MM.1S (cell line): ENCODE measurements at regions not wholly inside any gene's neighbourhood (a gene's known extent, or its start where the extent isn't known, plus 50 kb on each side); places are given as distances from the start of the nearest gene placed in this dataset.

ENCODE experiments used
- EZH2 ChIP-seq: fragments of 300-600 bp; sonication (generic); optimal IDR thresholded peaks from 2 replicates; pipeline ENCODE3; 2017; ENCODE audit warnings: low read depth, mild to moderate bottlenecking, antibody characterized with exemption, low read length, mixed read lengths
- EZH2phosphoT487 ChIP-seq: fragments of 300-600 bp; sonication (generic); IDR thresholded peaks from 2 replicates; pipeline ENCODE4 v1.6.1; 2018; ENCODE audit warnings: antibody characterized with exemption, low read length
- TF ChIP-seq, protein P1 (sequence below): fragments of 300-600 bp; sonication (generic); IDR thresholded peaks from 2 replicates; pipeline ENCODE4 v1.5.1; 2016; ENCODE audit warnings: antibody characterized with exemption, low read length, mixed read lengths

DNA sequence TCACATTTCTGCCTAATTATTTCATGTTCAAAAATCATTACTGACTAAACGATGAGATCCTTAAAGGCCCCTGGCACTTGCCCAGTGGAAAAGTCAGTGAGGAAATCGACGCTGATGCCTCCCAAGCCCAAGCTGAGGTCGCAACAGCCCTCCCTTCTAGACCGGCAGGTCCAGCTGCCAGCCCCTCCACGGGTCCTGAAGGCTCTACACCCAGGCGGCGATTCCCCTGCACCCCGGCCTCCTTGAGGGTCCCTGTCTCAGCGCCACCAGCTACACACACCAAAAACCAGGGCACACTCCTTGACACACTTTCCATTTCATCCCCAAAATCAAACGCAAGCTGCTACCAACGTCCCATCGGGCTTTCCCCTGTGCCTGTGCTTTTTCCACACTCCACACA is 200.1 kb upstream of the RNF32 start:
- TF ChIP-seq EZH2 (no peak), EZH2phosphoT487 (no peak)
- TF ChIP-seq, protein P1, sequence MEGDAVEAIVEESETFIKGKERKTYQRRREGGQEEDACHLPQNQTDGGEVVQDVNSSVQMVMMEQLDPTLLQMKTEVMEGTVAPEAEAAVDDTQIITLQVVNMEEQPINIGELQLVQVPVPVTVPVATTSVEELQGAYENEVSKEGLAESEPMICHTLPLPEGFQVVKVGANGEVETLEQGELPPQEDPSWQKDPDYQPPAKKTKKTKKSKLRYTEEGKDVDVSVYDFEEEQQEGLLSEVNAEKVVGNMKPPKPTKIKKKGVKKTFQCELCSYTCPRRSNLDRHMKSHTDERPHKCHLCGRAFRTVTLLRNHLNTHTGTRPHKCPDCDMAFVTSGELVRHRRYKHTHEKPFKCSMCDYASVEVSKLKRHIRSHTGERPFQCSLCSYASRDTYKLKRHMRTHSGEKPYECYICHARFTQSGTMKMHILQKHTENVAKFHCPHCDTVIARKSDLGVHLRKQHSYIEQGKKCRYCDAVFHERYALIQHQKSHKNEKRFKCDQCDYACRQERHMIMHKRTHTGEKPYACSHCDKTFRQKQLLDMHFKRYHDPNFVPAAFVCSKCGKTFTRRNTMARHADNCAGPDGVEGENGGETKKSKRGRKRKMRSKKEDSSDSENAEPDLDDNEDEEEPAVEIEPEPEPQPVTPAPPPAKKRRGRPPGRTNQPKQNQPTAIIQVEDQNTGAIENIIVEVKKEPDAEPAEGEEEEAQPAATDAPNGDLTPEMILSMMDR, result no peak
